Immature natural killer cell (primary cell): ENCODE measurements at regions not wholly inside any gene's neighbourhood (a gene's known extent, or its start where the extent isn't known, plus 50 kb on each side); places are given as distances from the start of the nearest gene placed in this dataset.

Experiments
- DNase-seq, 3 donors: peaks; one replicate each; pipeline ENCODE4 v3.0.0; 2022; ENCODE audit warnings: mixed read lengths in 1 of 3
- H3K27ac Mint-ChIP-seq, 6 donors: one replicate each; pipeline ENCODE4 v1.8.0; 2020; ENCODE audit warnings: mixed read lengths in 6 of 6, mild to moderate bottlenecking in 5 of 6, inconsistent platforms in 4 of 6, moderate library complexity in 3 of 6
- H3K27me3 Mint-ChIP-seq, 3 donors: one replicate each; pipeline ENCODE4 v1.8.0; 2020 to 2021; ENCODE audit warnings: low read depth in 3 of 3, mild to moderate bottlenecking in 3 of 3, mixed read lengths in 3 of 3, moderate library complexity in 3 of 3, inconsistent platforms in 1 of 3
- H3K36me3 Mint-ChIP-seq, 3 donors: one replicate each; pipeline ENCODE4 v1.8.0; 2020; ENCODE audit warnings: mixed read lengths in 3 of 3, inconsistent platforms in 2 of 3, mild to moderate bottlenecking in 2 of 3
- H3K4me1 Mint-ChIP-seq, 2 donors: one replicate each; pipeline ENCODE4 v1.8.0; 2020; ENCODE audit warnings: inconsistent platforms in 2 of 2, mild to moderate bottlenecking in 2 of 2, mixed read lengths in 2 of 2, moderate library complexity in 1 of 2
- H3K4me3 Mint-ChIP-seq, 5 donors: one replicate each; pipeline ENCODE4 v1.8.0; 2020; ENCODE audit warnings: mild to moderate bottlenecking in 5 of 5, mixed read lengths in 5 of 5, inconsistent platforms in 3 of 5, moderate library complexity in 3 of 5
- H3K9me3 Mint-ChIP-seq, 6 donors: one replicate each; pipeline ENCODE4 v1.8.0; 2020; ENCODE audit warnings: mild to moderate bottlenecking in 6 of 6, mixed read lengths in 6 of 6, inconsistent platforms in 4 of 6, moderate library complexity in 3 of 6

DNA sequence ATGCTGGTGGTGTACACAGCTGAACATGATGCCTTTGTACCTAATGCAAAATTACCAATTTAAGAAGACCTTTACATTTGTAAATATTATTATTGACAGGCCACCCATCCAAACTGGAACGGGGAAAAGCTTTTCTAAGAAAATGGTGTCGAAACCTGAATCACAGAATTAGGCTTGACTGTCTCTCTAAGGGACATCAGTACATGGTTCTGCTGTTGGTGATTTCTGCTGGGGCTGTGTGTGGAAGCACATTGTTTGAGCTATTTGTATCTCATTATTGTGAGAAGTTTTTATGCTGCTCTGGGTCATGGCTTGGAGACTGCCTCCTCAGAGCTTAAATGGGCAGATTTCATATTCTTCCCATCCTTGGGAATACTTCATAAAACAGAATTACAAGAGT lies 420.9 kb upstream of the POU3F3 start:
- peaks cover 0 to 6% of the 10 kb centered on the region in 2 donors for H3K4me1 Mint-ChIP-seq
- H3K27me3 Mint-ChIP-seq, result peaks cover 3 to 12% (median 8%) of the 10 kb centered on the region in 3 donors
- H3K4me3 Mint-ChIP-seq, result no peak overlapping the region
- H3K36me3 Mint-ChIP-seq, result no peaks in the 10 kb centered on the region
- no peak for DNase-seq
- H3K9me3 Mint-ChIP-seq, result peaks cover 0 to 2% (median 0%) of the 10 kb centered on the region in 6 donors
- H3K27ac Mint-ChIP-seq, result no peak overlapping the region

DNA sequence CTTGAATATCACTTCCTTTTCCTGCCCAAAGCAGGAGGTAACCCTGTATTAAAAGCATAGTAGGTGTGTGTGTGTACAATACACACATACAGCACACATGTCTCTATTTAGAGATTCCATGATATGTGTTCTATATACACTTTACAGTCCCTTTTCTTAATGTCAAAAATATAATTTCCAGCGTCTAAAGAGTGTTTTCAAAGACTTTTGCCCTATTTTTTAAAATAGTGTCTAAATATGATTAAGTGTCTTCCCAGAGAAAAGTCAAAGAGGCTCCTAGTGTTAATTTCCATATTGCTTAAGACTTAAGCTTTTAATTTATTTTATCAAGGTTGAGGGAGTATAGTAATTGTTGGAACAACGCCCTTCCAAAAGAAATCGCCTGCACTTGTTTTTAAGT lies 420.3 kb upstream of the POU3F3 start:
- no peak for DNase-seq
- H3K4me1 Mint-ChIP-seq, result peaks cover 0 to 6% of the 10 kb centered on the region in 2 donors
- no peak overlapping the region for H3K4me3 Mint-ChIP-seq
- peaks cover 3 to 12% (median 8%) of the 10 kb centered on the region in 3 donors for H3K27me3 Mint-ChIP-seq
- H3K36me3 Mint-ChIP-seq, result no peaks in the 10 kb centered on the region
- peaks cover 0 to 2% (median 0%) of the 10 kb centered on the region in 6 donors for H3K9me3 Mint-ChIP-seq
- no peak overlapping the region for H3K27ac Mint-ChIP-seq

DNA sequence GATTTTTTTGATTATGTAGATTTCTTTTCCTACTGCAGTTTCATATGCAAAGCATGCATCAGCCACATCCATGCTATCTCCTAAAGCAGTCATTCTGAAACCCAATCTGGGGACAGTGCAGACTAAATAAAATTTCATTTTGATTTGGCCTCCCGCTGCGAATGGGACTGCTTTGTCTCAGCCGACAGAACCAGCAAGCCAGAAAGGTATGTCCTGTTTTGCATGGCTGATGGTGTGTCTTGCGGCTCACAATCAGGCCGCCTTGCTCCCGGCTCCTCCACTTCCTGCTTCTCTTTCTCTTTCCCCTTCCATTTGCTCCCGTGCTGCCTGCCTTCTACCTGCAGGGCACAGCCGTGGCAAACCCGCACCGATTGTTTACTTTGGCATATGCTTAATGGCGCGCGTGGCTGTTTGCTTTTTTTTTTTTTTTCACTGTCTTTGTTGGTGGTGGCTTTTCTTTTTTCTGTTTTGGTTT lies 419.6 kb upstream of the POU3F3 start:
- Mint-ChIP-seq H3K4me3 (peak overlapping the region in 3 of 5 donors; percentile 40 to 62 (median 53)), H3K9me3 (peaks cover 0 to 2% (median 0%) of the 10 kb centered on the region in 6 donors), H3K27me3 (peaks cover 3 to 12% (median 8%) of the 10 kb centered on the region in 3 donors), H3K27ac (no peak overlapping the region), H3K36me3 (no peaks in the 10 kb centered on the region), H3K4me1 (peaks cover 0 to 6% of the 10 kb centered on the region in 2 donors)
- no peak for DNase-seq

DNA sequence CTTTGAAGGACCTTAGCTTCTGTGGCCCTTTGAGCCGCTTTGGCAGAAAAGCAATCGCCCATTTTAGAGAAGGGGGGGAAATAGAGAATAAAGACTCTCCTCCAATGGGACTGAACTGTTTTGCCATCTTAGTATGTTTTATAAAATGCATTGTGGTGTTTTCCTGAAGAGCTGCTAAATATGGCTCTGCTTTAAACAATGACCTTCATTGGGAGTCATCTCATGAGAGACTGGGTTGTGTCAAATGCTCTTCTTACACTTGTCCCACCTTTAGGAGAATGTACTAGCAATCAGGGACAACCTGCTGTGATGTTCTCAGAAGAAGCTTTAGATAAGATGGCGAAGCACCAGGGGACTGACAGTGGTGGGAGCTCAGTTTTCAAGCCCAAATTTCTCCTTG lies 418.9 kb upstream of the POU3F3 start:
- peaks cover 3 to 12% (median 8%) of the 10 kb centered on the region in 3 donors for H3K27me3 Mint-ChIP-seq
- H3K27ac Mint-ChIP-seq, result no peak overlapping the region
- no peak overlapping the region for H3K4me3 Mint-ChIP-seq
- H3K9me3 Mint-ChIP-seq, result peaks cover 0 to 2% (median 0%) of the 10 kb centered on the region in 6 donors
- peaks cover 0 to 6% of the 10 kb centered on the region in 2 donors for H3K4me1 Mint-ChIP-seq
- H3K36me3 Mint-ChIP-seq, result no peaks in the 10 kb centered on the region
- no peak for DNase-seq

DNA sequence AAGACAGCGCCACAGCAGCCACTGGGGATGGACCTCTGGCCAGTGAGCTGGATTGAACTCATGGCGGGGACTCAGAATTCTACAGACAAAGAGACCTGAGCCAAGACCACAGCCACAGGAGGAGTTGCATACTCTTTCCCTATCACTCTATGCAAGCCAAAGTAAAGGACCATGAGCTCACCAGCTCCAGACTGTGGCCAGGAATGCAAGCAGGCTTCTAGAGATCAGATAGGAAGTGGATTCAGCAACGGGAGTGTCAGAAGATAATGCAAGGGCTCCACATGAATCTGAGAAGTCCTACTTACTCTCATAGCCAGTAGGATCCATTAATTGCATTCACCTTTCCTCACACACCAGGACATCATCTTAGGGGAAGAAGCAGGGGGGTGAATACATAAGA lies 415.4 kb upstream of the POU3F3 start:
- Mint-ChIP-seq H3K4me3 (no peak overlapping the region), H3K9me3 (peaks cover 0 to 4% (median 0%) of the 10 kb centered on the region in 6 donors), H3K36me3 (no peaks in the 10 kb centered on the region), H3K4me1 (peaks cover 0 to 6% of the 10 kb centered on the region in 2 donors), H3K27me3 (peaks cover 3 to 9% (median 7%) of the 10 kb centered on the region in 3 donors), H3K27ac (no peak overlapping the region)
- no peak for DNase-seq

DNA sequence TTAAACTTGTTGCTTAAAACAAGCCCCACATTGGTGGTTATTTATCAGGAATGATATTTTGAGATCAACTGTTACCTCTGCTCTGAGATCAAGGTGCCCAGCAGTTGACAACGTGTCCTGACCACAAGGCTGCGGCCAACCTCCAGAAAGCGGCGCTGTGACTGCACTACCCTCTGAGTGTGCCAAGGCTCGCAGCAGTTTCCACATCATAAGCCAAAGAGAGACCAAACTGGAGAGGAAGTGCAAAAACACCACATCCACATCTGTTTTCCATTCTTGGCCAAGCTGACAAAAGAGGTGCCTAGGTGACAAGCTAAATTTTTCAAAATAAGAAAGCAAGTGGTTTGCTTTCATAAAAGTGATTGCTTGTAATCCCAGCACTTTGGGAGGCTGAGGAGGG lies 410.8 kb upstream of the POU3F3 start:
- H3K4me1 Mint-ChIP-seq, result peaks cover 0 to 2% of the 10 kb centered on the region in 2 donors
- peaks cover 0 to 4% (median 2%) of the 10 kb centered on the region in 3 donors for H3K27me3 Mint-ChIP-seq
- H3K27ac Mint-ChIP-seq, result no peak overlapping the region
- peak; percentile 10 to 40 (median 27) for DNase-seq
- H3K36me3 Mint-ChIP-seq, result no peaks in the 10 kb centered on the region
- peaks cover 0 to 4% (median 0%) of the 10 kb centered on the region in 6 donors for H3K9me3 Mint-ChIP-seq
- H3K4me3 Mint-ChIP-seq, result no peak overlapping the region

DNA sequence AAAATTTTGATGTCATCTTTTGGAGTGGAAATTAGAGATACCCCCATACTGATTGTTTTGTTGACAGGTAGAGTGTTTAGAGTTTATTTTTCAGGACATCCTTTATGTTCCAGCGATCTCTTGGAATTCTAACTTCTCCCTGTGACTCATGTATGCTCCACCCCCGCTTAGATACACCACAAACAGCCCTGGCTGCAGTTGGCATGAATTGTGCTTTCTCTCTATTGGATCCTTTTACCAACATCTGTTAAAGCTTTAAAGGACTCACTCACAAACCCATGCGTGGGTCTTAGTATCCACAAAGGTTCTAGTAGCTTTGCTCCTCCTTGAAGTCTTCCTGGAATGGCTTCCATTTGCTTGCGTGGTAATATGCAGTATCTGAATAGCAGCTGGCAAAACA lies 409.5 kb upstream of the POU3F3 start:
- Mint-ChIP-seq H3K36me3 (no peaks in the 10 kb centered on the region), H3K4me3 (no peak overlapping the region), H3K27me3 (peaks cover 0 to 4% (median 2%) of the 10 kb centered on the region in 3 donors), H3K4me1 (peaks cover 0 to 8% of the 10 kb centered on the region in 2 donors), H3K27ac (no peak overlapping the region), H3K9me3 (peaks cover 0 to 4% (median 0%) of the 10 kb centered on the region in 6 donors)
- no peak for DNase-seq

DNA sequence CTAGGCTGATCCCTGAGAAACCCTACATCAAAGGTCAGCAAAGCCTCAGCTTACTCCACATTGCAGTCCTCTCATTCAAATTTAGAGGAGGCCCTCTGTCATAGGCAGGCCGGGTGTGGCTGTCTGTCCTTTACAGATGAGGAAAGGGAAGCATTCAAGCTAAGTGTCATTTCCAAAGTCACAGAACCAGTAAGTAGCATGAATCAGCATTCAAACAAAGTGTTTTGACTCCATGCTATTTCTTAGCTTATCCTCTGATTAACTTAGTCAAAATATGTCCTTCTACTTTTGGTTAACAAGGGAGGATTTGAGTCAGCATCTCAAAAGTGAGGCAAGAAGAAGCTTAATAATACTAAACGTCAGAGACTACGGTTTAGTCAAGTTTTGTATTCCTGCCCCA lies 409.0 kb upstream of the POU3F3 start:
- no peak for DNase-seq
- peaks cover 0 to 8% of the 10 kb centered on the region in 2 donors for H3K4me1 Mint-ChIP-seq

DNA sequence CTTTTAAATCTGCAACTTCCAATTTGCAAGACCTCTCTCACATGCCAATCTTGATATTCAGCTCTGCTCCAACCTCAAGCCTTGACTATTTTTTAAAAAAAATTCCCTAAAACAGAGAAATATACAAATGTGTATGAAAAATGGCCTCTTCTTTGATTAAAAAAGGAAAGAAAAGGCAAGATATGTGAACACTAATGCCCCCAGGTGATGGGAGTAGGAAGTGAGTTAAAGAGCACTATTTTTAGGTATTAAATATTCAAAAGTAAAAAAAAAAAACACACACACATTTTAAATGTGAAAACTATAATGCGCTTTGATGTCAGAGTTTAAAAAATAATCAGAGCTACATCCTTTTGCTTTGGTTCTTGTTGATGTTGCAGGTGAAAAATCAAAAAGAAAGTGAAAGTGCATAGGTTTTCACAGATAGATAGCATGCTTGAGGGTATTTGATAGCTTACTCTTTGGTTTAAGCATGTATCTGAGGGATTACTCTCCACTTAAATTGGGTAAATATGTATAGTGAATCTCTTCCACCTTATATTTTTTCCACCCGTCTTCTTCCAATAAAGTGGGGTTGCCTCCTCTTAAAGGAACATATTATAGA lies 406.0 kb upstream of the POU3F3 start:
- Mint-ChIP-seq H3K27ac (no peak overlapping the region), H3K27me3 (peaks cover 0 to 5% (median 2%) of the 10 kb centered on the region in 3 donors), H3K36me3 (no peaks in the 10 kb centered on the region), H3K4me3 (no peak overlapping the region), H3K9me3 (peaks cover 0 to 4% (median under 1%) of the 10 kb centered on the region in 6 donors), H3K4me1 (peaks cover 0 to 8% of the 10 kb centered on the region in 2 donors)
- no peak for DNase-seq

More for the DNA sequence above, 409.0 kb upstream of the POU3F3 start:
- Mint-ChIP-seq H3K4me3 (no peak overlapping the region), H3K27me3 (peaks cover 0 to 4% (median 2%) of the 10 kb centered on the region in 3 donors), H3K36me3 (no peaks in the 10 kb centered on the region), H3K27ac (no peak overlapping the region), H3K9me3 (peaks cover 0 to 4% (median 0%) of the 10 kb centered on the region in 6 donors)

DNA sequence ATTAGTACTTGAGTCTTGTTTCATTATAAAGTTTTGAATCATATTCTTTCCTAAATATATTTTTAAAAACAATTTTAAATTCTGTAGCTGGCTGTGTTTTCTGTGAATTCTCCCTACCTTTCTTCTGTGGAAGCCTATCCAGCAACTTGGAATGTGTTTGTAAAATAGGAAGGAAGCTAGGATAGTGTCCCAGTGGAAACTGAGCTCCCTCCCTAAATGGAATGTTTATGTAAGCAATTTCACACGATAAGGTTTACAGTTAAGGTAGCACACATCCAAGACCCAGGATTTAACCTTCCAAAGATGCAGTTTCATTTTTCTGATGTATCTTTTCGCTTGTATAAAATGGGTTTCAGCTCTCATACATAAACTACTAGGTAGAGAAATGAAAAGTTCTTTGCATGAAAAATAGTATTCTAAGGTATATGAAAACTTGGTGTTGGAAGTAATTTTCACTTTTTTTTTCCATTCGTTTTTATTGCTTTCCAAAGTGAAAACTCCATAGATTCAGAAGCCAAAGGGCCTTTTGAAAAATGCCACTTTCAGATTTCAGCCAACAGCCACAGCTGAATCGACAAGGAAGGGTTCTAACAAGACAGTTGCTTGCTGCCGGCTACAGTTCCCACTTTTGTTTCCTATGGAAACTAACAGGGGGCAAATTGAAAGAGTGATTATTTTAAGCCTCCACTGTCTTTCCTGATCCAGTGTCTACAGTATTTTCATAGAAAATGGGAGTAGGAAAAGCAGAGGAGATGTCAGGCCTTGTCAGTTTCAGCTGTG lies 405.1 kb upstream of the POU3F3 start:
- DNase-seq, result no peak
- peaks cover 0 to 5% (median 2%) of the 10 kb centered on the region in 3 donors for H3K27me3 Mint-ChIP-seq
- no peak overlapping the region for H3K27ac Mint-ChIP-seq
- peaks cover 0 to 10% (median 2%) of the 10 kb centered on the region in 6 donors for H3K9me3 Mint-ChIP-seq
- no peak overlapping the region for H3K4me3 Mint-ChIP-seq
- no peaks in the 10 kb centered on the region for H3K36me3 Mint-ChIP-seq
- peaks cover 0 to 8% of the 10 kb centered on the region in 2 donors for H3K4me1 Mint-ChIP-seq

DNA sequence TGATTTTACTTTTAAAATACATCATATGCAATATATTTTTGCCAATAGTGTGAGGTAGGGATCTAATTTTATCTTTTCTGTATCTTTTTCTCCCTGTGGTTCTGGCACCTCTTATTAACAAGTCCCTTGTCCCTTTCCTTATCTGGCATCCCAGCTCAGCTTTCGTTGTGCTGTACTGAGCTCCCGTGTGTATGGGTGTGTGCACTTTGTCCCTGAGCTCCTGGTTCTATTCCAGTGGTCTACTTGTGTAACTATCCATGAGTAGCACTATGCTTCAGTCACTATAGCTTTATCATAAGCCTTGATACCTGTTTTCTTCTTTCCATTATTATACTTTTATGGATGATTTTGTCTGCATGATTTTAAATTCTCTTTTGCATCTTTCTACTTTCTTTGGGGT lies 401.4 kb upstream of the POU3F3 start:
- H3K9me3 Mint-ChIP-seq, result peaks cover 0 to 8% (median 2%) of the 10 kb centered on the region in 6 donors
- H3K36me3 Mint-ChIP-seq, result no peaks in the 10 kb centered on the region
- H3K4me3 Mint-ChIP-seq, result no peak overlapping the region
- no peak overlapping the region for H3K27ac Mint-ChIP-seq
- no peak for DNase-seq
- H3K4me1 Mint-ChIP-seq, result peaks cover 0 to 8% of the 10 kb centered on the region in 2 donors
- H3K27me3 Mint-ChIP-seq, result peaks cover 0 to 5% (median 0%) of the 10 kb centered on the region in 3 donors

DNA sequence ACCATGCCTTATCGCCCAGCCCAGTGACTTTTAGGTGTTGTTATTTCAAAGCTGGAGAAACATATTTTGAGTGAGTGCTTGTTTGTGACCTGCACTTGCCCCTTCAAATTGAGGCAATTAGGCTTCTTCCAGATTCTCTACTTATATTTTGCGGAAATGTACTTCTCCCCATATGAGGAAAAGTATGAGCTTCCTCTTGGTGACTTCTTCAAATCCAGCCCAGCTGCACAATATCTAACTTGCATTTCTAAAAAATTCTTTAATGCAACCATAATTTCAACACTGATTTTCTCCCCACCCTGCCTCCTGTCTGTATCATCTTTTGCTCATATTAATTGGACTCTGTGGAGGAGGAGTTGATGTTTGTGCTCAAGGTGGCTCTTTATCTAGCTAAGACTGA lies 391.2 kb upstream of the POU3F3 start:
- no peak for DNase-seq
- peaks cover 0 to 10% (median 7%) of the 10 kb centered on the region in 3 donors for H3K27me3 Mint-ChIP-seq
- no peaks in the 10 kb centered on the region for H3K4me1 Mint-ChIP-seq
- no peak overlapping the region for H3K27ac Mint-ChIP-seq
- no peaks in the 10 kb centered on the region for H3K36me3 Mint-ChIP-seq
- peaks cover 0 to 8% (median 3%) of the 10 kb centered on the region in 6 donors for H3K9me3 Mint-ChIP-seq
- H3K4me3 Mint-ChIP-seq, result no peak overlapping the region

DNA sequence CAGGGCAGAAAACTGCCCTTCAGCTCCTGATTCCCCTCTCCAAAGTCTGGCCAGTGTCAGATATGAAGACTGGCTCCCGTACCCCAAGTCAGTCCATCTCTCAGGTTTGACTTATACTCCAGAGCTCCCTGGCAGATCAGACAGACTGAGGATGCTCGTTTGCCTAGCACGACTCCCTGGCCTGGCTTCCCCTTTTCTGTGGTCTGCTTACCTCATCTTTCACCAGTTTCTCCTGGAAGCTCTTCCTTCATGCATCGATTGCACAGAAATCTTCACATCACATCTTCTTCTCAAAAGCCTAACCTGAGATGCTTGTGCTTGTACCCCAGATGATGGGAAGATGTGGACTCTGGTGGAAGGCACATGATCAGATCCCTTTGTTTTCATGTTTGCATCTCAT lies 387.9 kb upstream of the POU3F3 start:
- no peak for DNase-seq
- Mint-ChIP-seq H3K27ac (no peak overlapping the region), H3K27me3 (peaks cover 0 to 10% (median 7%) of the 10 kb centered on the region in 3 donors), H3K9me3 (peaks cover 0 to 8% (median 2%) of the 10 kb centered on the region in 6 donors), H3K36me3 (no peaks in the 10 kb centered on the region), H3K4me1 (no peaks in the 10 kb centered on the region), H3K4me3 (no peak overlapping the region)

DNA sequence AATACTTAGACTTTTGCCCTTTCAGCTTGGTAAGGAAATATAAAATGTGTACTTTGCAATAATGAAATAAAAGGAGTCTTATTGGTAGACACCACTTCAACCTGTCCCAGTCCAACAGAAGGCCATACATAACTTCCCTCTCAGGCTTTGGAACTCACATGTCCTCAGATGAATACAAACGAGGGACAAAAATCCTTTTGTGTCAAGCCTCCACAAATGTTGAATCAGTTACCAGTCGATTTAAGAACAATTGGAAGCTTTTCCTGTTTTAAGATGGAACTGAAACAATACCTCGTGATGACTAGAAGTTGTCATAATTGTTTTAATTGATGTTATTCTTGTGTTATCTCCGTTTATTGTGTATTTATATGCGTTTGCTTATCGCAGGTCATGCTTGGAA lies 385.1 kb upstream of the POU3F3 start:
- H3K36me3 Mint-ChIP-seq, result no peaks in the 10 kb centered on the region
- no peak overlapping the region for H3K4me3 Mint-ChIP-seq
- no peaks in the 10 kb centered on the region for H3K4me1 Mint-ChIP-seq
- DNase-seq, result no peak
- H3K9me3 Mint-ChIP-seq, result peaks cover 0 to 3% (median 0%) of the 10 kb centered on the region in 6 donors
- H3K27ac Mint-ChIP-seq, result no peak overlapping the region
- peaks cover 0 to 7% (median 7%) of the 10 kb centered on the region in 3 donors for H3K27me3 Mint-ChIP-seq
